GM12875 (cell line): ENCODE measurements at regions not wholly inside any gene's neighbourhood (a gene's known extent, or its start where the extent isn't known, plus 50 kb on each side); places are given as distances from the start of the nearest gene placed in this dataset.

Experiments used
- H3K4me3 ChIP-seq: one replicate; pipeline ENCODE4 v1.5.1; 2011; ENCODE audit warnings: low read depth, low read length, control low read depth
- CTCF ChIP-seq: IDR thresholded peaks from 2 replicates; pipeline ENCODE4 v1.5.1; 2011; ENCODE audit warnings: low read depth, mild to moderate bottlenecking, control low read depth, inconsistent platforms, low read length, moderate library complexity, borderline replicate concordance; ENCODE audit not compliant: insufficient read depth

GRCh38 chrX:137286423-137286822 is 252.6 kb upstream of the GPR101 start:
- no peak for TF ChIP-seq CTCF
- H3K4me3 ChIP-seq, result no peak overlapping the region

- TF ChIP-seq CTCF, result no peak
Observed at GRCh38 chrX:137278825-137279224, 245.0 kb upstream of the GPR101 start.

GRCh38 chrX:137263374-137263773 is 229.6 kb upstream of the GPR101 start:
- no peak overlapping the region for H3K4me3 ChIP-seq
- TF ChIP-seq CTCF, result no peak

More at GRCh38 chrX:137278825-137279224, 245.0 kb upstream of the GPR101 start:
- H3K4me3 ChIP-seq, result no peak overlapping the region

- no peak overlapping the region for H3K4me3 ChIP-seq
- no peak for TF ChIP-seq CTCF
Observed at GRCh38 chrX:137245183-137245582, 211.4 kb upstream of the GPR101 start.

GRCh38 chrX:137236837-137237236 is 203.0 kb upstream of the GPR101 start:
- TF ChIP-seq CTCF, result no peak
- H3K4me3 ChIP-seq, result no peak overlapping the region

GRCh38 chrX:137234651-137235402 is 201.0 kb upstream of the GPR101 start:
- no peak for TF ChIP-seq CTCF
- no peak overlapping the region for H3K4me3 ChIP-seq

- no peak overlapping the region for H3K4me3 ChIP-seq
- TF ChIP-seq CTCF, result no peak
Observed at GRCh38 chrX:137233478-137233877, 199.7 kb upstream of the GPR101 start.
